ENCODE measurements at regions not wholly inside any gene's neighbourhood (a gene's known extent, or its start where the extent isn't known, plus 50 kb on each side); places are given as distances from the start of the nearest gene placed in this dataset.

- CTCF ChIA-PET (ENCODE audit: unreplicated experiment): no interaction called here
- no peak for TF ChIP-seq CTCF (conservative IDR thresholded peaks at IDR 0.05; ENCODE audit: low read length)
- no peak for TF ChIP-seq EZH2phosphoT487 (IDR thresholded peaks at IDR 0.05; ENCODE audit: borderline replicate concordance, low read depth, low read length)
- Histone ChIP-seq H3K4me3 (ENCODE audit: low read depth, low read length, poor library complexity, severe bottlenecking) (no peak overlapping the region), H3K27ac (ENCODE audit: low read depth, low read length, poor library complexity, severe bottlenecking) (no peak overlapping the region), H3K4me2 (ENCODE audit: low read length) (no peak overlapping the region), H4K20me1 (ENCODE audit: insufficient read depth, low read length) (no peaks in the 10 kb centered on the region), H3K4me1 (ENCODE audit: insufficient read depth, low read length, poor library complexity, severe bottlenecking) (no peaks in the 10 kb centered on the region), H3K9me3 (ENCODE audit: low read length) (no peaks in the 10 kb centered on the region), H3K9me2 (ENCODE audit: insufficient read depth, low read length) (no peaks in the 10 kb centered on the region), H3K79me2 (ENCODE audit: insufficient read depth, low read depth, low read length) (no peaks in the 10 kb centered on the region), H3K36me3 (ENCODE audit: insufficient read depth, low read length) (no peaks in the 10 kb centered on the region), H2AFZ (ENCODE audit: low read length) (no peak overlapping the region)
- DNase-seq (ENCODE audit: low spot score): no peak
- BruUV-seq (replicated peaks): no TSS peak
- POLR2A ChIA-PET: interaction anchor here (0.7 kb wide), 1 partner anchor 19 kb away, joined by 3 read pairs; no protein-coding TSS in a partner anchor
- intact Hi-C loops (cut with micrococcal nuclease; ENCODE audit: unreplicated experiment): no loop called here
These were observed 744.9 kb upstream of the ARRDC4 start for GRCh38 chr15:97215629-97216028.

- no peak for DNase-seq (ENCODE audit: low spot score)
- POLR2A ChIA-PET: interaction anchor here (0.7 kb wide), 1 partner anchor 16 kb away, joined by 4 read pairs; no protein-coding TSS in a partner anchor
- H3K4me2 ChIP-seq (ENCODE audit: low read length): no peak overlapping the region
- no peaks in the 10 kb centered on the region for H3K9me3 ChIP-seq (ENCODE audit: low read length)
- no peaks in the 10 kb centered on the region for H4K20me1 ChIP-seq (ENCODE audit: insufficient read depth, low read length)
- CTCF ChIA-PET (ENCODE audit: unreplicated experiment): no interaction called here
- H3K27ac ChIP-seq (ENCODE audit: low read depth, low read length, poor library complexity, severe bottlenecking): no peak overlapping the region
- H3K79me2 ChIP-seq (ENCODE audit: insufficient read depth, low read depth, low read length): no peaks in the 10 kb centered on the region
- intact Hi-C loops (cut with micrococcal nuclease; ENCODE audit: unreplicated experiment): no loop called here
- H2AFZ ChIP-seq (ENCODE audit: low read length): no peak overlapping the region
- no peaks in the 10 kb centered on the region for H3K4me1 ChIP-seq (ENCODE audit: insufficient read depth, low read length, poor library complexity, severe bottlenecking)
- H3K9me2 ChIP-seq (ENCODE audit: insufficient read depth, low read length): no peaks in the 10 kb centered on the region
- no peak overlapping the region for H3K4me3 ChIP-seq (ENCODE audit: low read depth, low read length, poor library complexity, severe bottlenecking)
- H3K36me3 ChIP-seq (ENCODE audit: insufficient read depth, low read length): no peaks in the 10 kb centered on the region
- no TSS peak for BruUV-seq (replicated peaks)
- TF ChIP-seq CTCF (conservative IDR thresholded peaks at IDR 0.05; ENCODE audit: low read length): no peak
- TF ChIP-seq EZH2phosphoT487 (IDR thresholded peaks at IDR 0.05; ENCODE audit: borderline replicate concordance, low read depth, low read length): no peak
These were observed 736.3 kb upstream of the ARRDC4 start for GRCh38 chr15:97224191-97224641.

- POLR2A ChIA-PET: interaction anchor here (0.5 to 1.0 kb wide), 3 partner anchors 20 to 1956 kb away, joined by 3 read pairs; no protein-coding TSS in a partner anchor
- BruUV-seq (replicated peaks): no TSS peak
These were observed 725.5 kb upstream of the ARRDC4 start for GRCh38 chr15:97234851-97235610.

More at GRCh38 chr15:97234851-97235610, 725.5 kb upstream of the ARRDC4 start:
- H3K4me3 ChIP-seq (ENCODE audit: low read depth, low read length, poor library complexity, severe bottlenecking): no peak overlapping the region
- no peak overlapping the region for H3K4me2 ChIP-seq (ENCODE audit: low read length)
- no peak overlapping the region for H2AFZ ChIP-seq (ENCODE audit: low read length)
- no peaks in the 10 kb centered on the region for H3K36me3 ChIP-seq (ENCODE audit: insufficient read depth, low read length)
- no peaks in the 10 kb centered on the region for H3K79me2 ChIP-seq (ENCODE audit: insufficient read depth, low read depth, low read length)
- TF ChIP-seq CTCF (conservative IDR thresholded peaks at IDR 0.05; ENCODE audit: low read length): peak; percentile 83
- TF ChIP-seq EZH2phosphoT487 (IDR thresholded peaks at IDR 0.05; ENCODE audit: borderline replicate concordance, low read depth, low read length): no peak
- H3K9me2 ChIP-seq (ENCODE audit: insufficient read depth, low read length): no peaks in the 10 kb centered on the region
- no peaks in the 10 kb centered on the region for H3K9me3 ChIP-seq (ENCODE audit: low read length)
- peak; percentile 5 for DNase-seq (ENCODE audit: low spot score)
- intact Hi-C loops (cut with micrococcal nuclease; ENCODE audit: unreplicated experiment): no loop called here
- no peaks in the 10 kb centered on the region for H4K20me1 ChIP-seq (ENCODE audit: insufficient read depth, low read length)
- CTCF ChIA-PET (ENCODE audit: unreplicated experiment): no interaction called here
- H3K4me1 ChIP-seq (ENCODE audit: insufficient read depth, low read length, poor library complexity, severe bottlenecking): no peaks in the 10 kb centered on the region
- H3K27ac ChIP-seq (ENCODE audit: low read depth, low read length, poor library complexity, severe bottlenecking): no peak overlapping the region
